ENCODE measurements at regions not wholly inside any gene's neighbourhood (a gene's known extent, or its start where the extent isn't known, plus 50 kb on each side); places are given as distances from the start of the nearest gene placed in this dataset.

DNA sequence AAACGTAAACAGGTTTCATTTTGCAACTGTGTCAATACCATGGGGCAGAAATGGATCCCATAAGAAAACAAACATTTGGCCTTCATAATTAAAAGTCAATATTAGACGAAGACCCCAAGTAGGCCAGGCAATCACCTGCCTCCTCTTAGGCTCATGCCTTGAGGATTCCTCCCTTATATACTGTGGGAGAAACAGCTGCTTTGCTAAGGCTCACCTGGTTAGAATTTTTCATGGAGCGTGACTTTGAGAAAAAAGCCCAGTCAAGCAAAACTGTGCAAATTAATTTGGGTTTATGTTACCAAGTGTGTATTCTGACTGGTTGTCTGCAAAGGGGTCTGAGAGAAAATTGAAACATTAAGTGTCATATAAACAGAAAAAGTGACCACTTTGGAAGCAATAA is 605.3 kb upstream of the USP24 start:
- Histone ChIP-seq H3K79me2 (ENCODE audit: control insufficient read depth in 1 of 2, insufficient read depth in 2 of 2, low read length in 2 of 2) (no peaks in the 10 kb centered on the region), H3K9me3 (ENCODE audit: insufficient read depth in 2 of 2, low read depth in 1 of 2, low read length in 1 of 2) (no peaks in the 10 kb centered on the region), H2BK12ac (ENCODE audit: low read depth, low read length) (no peak overlapping the region), H4K5ac (ENCODE audit: insufficient read length, low read depth, low read length) (no peak overlapping the region), H3K4me3 (ENCODE audit: extremely low read depth in 1 of 4, insufficient read depth in 2 of 4, low read depth in 3 of 4, low read length in 4 of 4) (no peak overlapping the region), H3K4me2 (ENCODE audit: insufficient read depth in 1 of 2, low read depth in 2 of 2, low read length in 2 of 2) (no peak overlapping the region), H2BK20ac (ENCODE audit: low read length) (no peak overlapping the region), H3K9ac (replicated peaks in 1 of 4; ENCODE audit: extremely low read depth in 1 of 4, low read depth in 3 of 4, low read length in 3 of 4) (no peak overlapping the region), H3K23ac (ENCODE audit: insufficient read length) (no peak overlapping the region), H4K91ac (replicated peaks; ENCODE audit: insufficient read length, low read length) (no peak overlapping the region), H4K8ac (ENCODE audit: extremely low read depth, insufficient read depth, low read length) (no peak overlapping the region), H2BK120ac (replicated peaks; ENCODE audit: low read depth, low read length) (no peak overlapping the region), H2BK5ac (ENCODE audit: low read depth, low read length) (no peak overlapping the region), H3K4ac (replicated peaks; ENCODE audit: insufficient read length, low read depth, low read length) (no peak overlapping the region), H3K56ac (replicated peaks; ENCODE audit: insufficient read length, low read depth, low read length) (no peak overlapping the region), H3K27me3 (replicated peaks in 1 of 4; ENCODE audit: control insufficient read depth in 3 of 4, extremely low read depth in 1 of 4, insufficient read depth in 3 of 4, low read length in 3 of 4) (no peaks in the 10 kb centered on the region), H3K23me2 (ENCODE audit: low read depth, low read length) (no peaks in the 10 kb centered on the region), H3K14ac (ENCODE audit: insufficient read length) (no peak overlapping the region), H2BK15ac (ENCODE audit: low read length) (no peak overlapping the region), H3K18ac (ENCODE audit: extremely low read depth, low read length) (no peak overlapping the region), H4K20me1 (replicated peaks in 1 of 2; ENCODE audit: control insufficient read depth in 1 of 2, insufficient read depth in 2 of 2, low read length in 2 of 2) (no peaks in the 10 kb centered on the region), H2AFZ (ENCODE audit: low read length) (no peak overlapping the region), H3K27ac (ENCODE audit: low read depth, low read length) (no peak overlapping the region), H3K79me1 (ENCODE audit: low read depth, low read length) (no peaks in the 10 kb centered on the region), H3K4me1 (replicated peaks in 1 of 4; ENCODE audit: control insufficient read depth in 3 of 4, insufficient read depth in 4 of 4, low read length in 3 of 4) (no peaks in the 10 kb centered on the region), H3K36me3 (ENCODE audit: control insufficient read depth in 2 of 4, insufficient read depth in 4 of 4, low read length in 3 of 4) (no peaks in the 10 kb centered on the region), H2AK5ac (ENCODE audit: low read depth, low read length) (no peak overlapping the region)
- POLR2A ChIA-PET (ENCODE audit: partially characterized antibody) = no interaction called here
- FAIRE-seq = no peak
- CTCF ChIA-PET (ENCODE audit: partially characterized antibody) = interaction anchor here (1.1 kb wide), 1 partner anchor 23 kb away, joined by 3 read pairs; no protein-coding TSS in a partner anchor
- 91% methylated on average over 3 of the region's 3 CpGs; no CpG with 5 or more reads in 1 of the 2 experiments for WGBS, 2 experiments (ENCODE audit: extremely low coverage in 1 of 2, insufficient coverage in 1 of 2, insufficient read length in 1 of 2, insufficient replicate concordance in 2 of 2, low coverage in 1 of 2, low lambda C conversion rate in 2 of 2, missing lambda C conversion rate in 1 of 2)
- DNase-seq (ENCODE audit: low read depth in 1 of 2, low spot score in 2 of 2) = no peak
- TF ChIP-seq GTF2F1 (IDR thresholded peaks at IDR 0.05; ENCODE audit: borderline replicate concordance, low read depth, low read length) (no peak), POLR2A (IDR thresholded peaks at IDR 0.05; ENCODE audit: control extremely low read depth in 1 of 2, low read depth in 2 of 2, low read length in 2 of 2) (no peak), SIX5 (IDR thresholded peaks at IDR 0.05; ENCODE audit: low read depth, low read length) (no peak), TBP (IDR thresholded peaks at IDR 0.05; ENCODE audit: low read depth, low read length) (no peak), CEBPB (IDR thresholded peaks at IDR 0.05; ENCODE audit: low read depth, low read length) (no peak), RNF2 (IDR thresholded peaks at IDR 0.05; ENCODE audit: borderline replicate concordance, low read depth, low read length, missing control alignments, poor library complexity, severe bottlenecking) (no peak), CBX8 (IDR thresholded peaks at IDR 0.05; ENCODE audit: borderline replicate concordance, low read depth, low read length) (no peak)
- TF ChIP-seq, protein P1, sequence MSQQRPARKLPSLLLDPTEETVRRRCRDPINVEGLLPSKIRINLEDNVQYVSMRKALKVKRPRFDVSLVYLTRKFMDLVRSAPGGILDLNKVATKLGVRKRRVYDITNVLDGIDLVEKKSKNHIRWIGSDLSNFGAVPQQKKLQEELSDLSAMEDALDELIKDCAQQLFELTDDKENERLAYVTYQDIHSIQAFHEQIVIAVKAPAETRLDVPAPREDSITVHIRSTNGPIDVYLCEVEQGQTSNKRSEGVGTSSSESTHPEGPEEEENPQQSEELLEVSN (IDR thresholded peaks at IDR 0.05) = no peak
